COLO668 (cell line): ENCODE measurements at regions not wholly inside any gene's neighbourhood (a gene's known extent, or its start where the extent isn't known, plus 50 kb on each side); places are given as distances from the start of the nearest gene placed in this dataset.
"Not testable (repeated sequence)": the region's sequence is repeated elsewhere in the genome, so short reads cannot be mapped to it uniquely, and the experiment has no call there.

ENCODE experiments used
- DNase-seq: peaks from one replicate; lab custom pipeline; 2025; ENCODE audit not compliant: unreplicated experiment; lab: John Stamatoyannopoulos, UW

DNA sequence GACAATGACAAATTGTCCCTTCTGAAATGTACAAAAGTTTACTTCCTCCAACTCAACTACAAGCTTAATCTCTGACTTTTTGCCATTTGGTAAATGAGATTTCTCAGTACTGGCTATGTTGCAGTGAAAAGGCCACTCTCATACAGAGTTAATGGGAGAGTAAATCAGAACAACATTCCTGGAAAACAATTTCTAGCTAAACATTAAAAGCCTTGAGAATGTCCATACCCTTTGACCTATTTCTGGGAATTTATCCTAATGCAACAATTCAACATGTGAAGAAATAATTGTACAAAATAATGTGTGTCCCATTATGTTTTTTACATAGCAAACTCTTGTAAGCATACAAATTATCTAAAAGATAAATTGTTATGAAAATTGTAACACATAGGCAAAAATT, 56.3 kb upstream of the SPEF2 start:
- DNase-seq: no peak

GRCh38 chr5:35557748-35558147, 59.9 kb upstream of the SPEF2 start:
- no peak for DNase-seq

DNA sequence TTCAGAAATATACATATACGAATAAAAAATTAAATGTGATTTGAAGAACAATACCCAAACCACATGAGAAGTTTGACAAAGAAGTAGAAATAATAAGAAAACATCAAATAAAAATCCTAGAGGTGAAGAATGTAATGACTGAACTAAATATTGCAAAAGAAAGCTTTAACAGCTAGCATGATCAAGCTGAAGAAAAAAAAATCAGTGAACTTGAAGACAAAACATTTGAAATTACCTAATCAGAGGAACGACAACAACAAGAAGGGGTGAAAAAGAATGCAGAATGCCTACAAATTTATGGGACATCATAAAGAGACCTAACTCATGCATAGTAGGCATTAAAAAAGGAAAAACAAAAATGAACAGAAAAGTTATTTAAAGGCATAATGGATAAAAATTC, 60.5 kb upstream of the SPEF2 start:
- no peak for DNase-seq

GRCh38 chr5:35554016-35554415, 63.6 kb upstream of the SPEF2 start:
- DNase-seq: no peak

GRCh38 chr5:35545190-35545589, 72.5 kb upstream of the SPEF2 start:
- no peak for DNase-seq

DNA sequence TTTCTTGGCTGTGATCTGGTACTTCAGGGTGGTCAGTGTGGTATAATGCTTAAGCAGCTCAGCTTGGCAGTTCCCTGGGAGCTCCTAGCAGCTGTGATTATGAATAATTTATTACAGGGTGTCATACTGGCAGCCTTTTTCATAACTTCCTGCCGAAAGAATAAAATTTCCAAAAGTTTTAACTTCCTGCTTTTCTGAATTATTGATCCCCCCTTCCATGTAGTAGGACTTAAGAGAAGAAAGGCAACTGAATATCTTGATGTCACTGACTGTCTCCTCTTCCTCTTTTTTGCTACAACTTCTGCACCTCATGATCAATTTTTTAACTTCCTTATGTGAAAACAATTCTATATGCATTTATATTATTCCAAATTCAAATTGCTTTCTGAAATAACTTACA, 74.3 kb upstream of the SPEF2 start:
- no peak for DNase-seq

GRCh38 chr5:35540002-35540401, 77.7 kb upstream of the SPEF2 start:
- DNase-seq: no peak

DNA sequence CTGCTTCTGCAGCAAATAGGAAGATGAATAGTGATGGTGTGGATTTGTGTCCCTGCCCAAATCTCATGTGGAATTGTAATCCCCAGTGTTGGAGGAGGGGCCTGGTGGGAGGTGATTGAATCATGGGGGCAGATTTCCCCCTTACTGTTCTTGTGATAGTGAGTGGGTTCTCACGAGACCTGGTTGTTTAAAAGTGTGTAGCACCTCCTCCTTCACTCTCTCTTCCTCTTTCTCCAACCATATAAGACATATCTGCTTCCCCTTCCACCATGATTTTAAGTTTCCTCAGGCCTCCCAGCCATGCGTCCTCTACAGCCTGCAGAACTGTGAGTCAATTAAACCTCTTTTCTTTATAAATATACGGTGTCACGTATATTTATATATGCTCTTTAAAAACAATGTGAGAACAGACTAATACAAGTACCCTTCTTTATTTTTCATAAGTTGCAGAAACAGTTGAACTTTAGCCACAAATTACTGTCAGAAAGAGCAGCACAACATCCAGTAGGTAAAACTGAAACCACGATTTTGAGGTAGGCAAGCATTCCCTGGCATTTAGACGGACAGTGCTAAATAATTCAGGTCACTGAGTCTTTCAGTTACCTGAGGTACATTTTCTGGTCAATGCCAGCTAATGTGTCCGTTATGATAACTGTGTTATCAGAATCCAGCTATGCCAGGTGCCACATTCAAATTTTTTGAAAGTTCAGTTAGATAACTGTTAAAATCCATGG, 79.3 kb upstream of the SPEF2 start:
- no peak for DNase-seq

DNA sequence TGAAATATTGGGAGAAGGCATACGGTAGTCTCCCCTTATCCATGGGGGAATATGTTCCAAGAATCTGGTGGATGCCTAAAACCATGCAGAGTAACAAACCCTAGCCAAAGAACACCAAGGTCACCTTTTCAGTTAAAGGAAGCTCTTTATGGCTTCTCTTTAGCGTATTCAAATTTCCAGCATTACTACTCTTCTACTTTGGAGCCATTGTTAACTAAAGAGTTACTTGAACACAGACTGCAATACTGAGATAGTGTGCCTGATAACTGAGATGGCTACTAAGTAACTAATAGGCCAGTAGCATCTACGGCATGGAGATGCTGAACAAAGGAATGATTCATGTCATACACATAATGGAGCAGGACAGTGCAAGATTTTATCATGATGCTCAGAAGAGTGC, 84.5 kb upstream of the SPEF2 start:
- DNase-seq: no peak

DNA sequence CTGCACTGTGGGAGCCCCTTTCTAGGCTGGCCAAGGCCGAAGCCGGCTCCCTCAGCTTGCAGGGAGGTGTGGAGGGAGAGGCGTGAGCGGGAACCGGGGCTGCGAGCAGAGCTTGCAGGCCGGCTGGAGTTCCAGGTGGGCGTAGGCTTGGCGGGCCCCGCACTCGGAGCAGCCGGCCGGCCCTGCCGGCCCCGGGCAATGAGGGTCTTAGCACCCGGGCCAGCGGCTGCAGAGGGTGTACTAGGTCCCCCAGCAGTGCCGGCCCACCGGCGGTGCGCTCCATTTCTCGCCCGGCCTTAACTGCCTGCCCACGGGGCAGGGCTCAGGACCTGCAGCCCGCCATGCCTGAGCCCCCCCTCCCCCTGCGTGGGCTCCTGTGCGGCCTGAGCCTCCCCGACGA, 86.1 kb upstream of the SPEF2 start:
- DNase-seq: not testable (repeated sequence)

GRCh38 chr5:35518104-35518503, 99.6 kb upstream of the SPEF2 start:
- DNase-seq: no peak

- DNase-seq: no peak
Measured at GRCh38 chr5:35516271-35516670, 101.4 kb upstream of the SPEF2 start.

DNA sequence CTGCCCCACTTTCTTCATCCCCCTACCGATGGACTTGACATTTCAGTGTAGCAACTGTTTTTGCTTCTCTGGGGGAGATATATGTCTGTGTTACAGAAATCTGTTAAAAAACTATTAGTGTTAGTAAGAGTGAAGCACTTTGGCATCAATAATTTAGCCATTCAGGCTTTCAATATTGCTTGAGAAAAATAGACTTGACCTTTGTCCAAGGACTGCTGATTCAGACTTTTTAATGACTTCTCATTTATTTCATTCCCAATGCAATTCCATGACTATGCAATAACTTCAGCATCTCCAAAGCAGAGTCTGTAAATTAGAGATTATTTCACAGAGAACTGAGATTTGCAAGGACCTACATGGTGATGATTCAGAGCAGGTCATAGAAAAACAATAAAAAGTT, 104.1 kb upstream of the SPEF2 start:
- no peak for DNase-seq

DNA sequence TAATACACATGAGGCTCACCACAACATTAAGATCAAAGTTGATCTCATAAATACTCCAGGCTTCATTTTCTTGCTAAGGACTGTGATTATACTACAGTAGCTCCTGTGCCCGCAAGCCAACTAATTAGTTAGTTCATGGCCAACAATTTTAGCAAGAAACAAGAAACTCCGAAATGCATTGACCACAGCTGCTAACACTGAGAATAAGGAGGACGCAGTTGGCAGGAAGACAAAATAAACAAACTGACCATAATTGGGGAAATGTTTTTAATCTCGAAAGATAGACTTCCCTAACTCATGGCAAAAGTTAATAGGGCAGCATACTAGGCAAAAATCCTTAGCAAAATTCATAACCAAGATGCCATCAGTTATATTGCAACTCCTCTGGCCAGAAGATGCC, 115.5 kb upstream of the SPEF2 start:
- DNase-seq: no peak

- DNase-seq: no peak
Measured at GRCh38 chr5:35488791-35489190, 128.9 kb upstream of the SPEF2 start.

DNA sequence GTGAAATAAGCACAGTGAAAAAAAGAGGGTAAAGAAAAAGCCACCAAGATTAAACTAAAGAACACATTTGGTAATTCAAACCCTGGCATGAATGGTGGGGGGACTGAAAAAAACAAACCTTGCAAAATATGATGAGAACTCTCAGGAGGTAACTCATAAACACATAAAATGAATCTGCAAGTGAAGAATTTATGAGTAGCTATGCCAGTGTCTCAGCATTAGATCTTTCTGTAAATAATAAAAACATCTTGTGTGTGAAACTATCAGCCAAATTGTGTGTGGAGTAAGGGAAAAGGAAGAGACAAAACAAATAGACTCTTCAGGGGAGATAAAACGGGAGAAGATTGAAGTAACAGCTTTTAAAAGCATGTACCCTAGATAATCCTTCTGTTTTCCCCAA, 129.6 kb upstream of the SPEF2 start:
- DNase-seq: no peak

DNA sequence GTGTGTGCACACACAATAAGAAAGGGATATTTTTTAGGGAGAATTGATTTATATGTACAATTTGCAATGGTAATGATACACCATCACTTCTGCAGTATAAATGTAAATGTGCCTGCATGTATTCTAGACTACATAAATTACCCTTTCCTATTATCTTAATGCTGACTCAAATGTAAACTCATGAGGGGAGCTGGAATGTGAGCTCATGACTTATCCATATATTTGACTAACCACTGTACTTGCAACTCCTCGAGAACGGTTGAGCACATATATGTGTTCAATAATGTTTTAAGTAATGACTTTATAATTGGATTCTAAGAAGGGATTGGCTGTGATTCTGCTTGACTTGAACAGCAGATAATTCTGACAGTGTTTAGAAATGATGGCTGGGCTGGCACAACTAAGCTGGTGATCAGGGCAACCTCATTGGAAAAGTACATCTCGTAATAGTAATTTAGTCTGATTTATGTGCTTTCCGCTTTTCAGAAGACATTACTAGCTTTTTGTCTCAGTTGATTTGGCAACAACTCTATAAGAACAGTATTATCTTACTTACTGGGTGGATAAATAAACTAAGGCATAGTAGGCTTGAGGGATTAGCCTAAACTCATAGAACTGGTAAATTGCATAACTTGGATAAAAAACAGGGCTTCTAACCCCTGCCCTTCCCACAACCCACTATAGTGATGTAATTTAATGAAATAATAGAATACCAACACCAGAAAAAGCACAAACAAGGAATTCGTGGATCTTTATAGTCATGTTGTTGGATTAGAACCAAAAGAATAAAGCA, 130.2 kb upstream of the SPEF2 start:
- no peak for DNase-seq

GRCh38 chr5:35485487-35485886, 132.2 kb upstream of the SPEF2 start:
- no peak for DNase-seq

DNA sequence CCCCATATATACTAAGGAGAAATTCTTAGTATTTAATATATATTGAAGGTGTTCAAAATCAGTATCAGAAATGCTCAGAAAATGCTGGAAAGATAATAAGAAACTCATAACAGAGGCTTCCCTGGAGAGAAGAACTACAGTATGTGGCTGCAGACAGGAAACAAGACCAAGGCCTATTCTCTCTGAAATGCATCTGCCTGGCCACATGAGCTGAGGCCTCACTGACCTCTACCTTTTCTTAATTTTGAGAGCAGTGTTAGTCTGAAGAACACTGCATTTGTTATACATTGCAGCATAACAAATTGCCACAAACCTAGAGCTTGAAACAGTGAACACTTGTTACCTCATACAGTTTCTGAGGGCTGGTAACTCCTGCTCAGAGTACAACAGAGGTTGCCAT, 133.4 kb upstream of the SPEF2 start:
- DNase-seq: no peak

GRCh38 chr5:35483780-35484179, 133.9 kb upstream of the SPEF2 start:
- no peak for DNase-seq

DNA sequence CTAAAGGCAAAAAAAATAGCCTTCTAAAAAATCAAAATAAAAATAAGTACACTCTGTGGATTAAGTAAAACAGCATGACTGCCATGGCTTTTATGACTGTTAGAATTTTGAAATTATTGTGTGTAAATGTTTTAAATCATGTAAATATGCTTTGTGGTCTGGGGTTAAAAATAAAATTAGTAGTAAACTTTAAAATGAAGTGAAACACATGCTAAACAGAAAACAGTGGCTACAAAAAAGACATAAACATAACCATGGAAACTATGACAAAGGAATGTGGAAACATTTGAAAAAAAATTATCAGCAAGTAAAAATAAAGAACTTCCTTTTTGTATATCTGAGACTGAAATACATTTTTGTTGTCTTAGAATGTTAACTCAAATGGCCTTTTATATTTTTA, 134.5 kb upstream of the SPEF2 start:
- no peak for DNase-seq

DNA sequence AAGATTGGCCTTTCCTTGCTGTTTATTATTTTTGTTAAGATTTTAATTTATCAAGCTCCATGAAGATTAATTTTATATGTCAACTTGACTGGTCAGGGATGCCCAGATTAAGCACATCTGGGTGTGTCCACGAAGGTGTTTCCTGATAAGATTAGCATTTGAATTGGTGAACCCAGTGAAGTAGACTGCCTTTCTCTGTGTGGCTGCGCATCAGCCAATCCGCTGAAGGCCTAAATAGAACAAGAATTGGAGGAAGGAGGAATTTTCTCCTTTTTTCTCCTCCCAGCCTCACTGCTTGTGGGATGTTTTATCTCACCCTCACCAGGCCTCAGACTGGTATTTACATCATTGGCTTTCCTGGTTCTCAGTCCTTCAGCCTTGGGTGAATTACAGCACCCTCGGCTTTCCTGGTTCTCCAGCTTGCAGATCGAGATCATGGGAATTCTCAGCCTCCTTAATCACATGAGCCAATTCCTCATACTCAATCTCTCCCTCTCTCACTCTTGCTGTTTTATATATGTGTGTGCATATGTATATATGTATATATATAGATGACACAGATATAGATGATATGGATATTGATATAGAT, 135.4 kb upstream of the SPEF2 start:
- no peak for DNase-seq
